ENCODE measurements at regions not wholly inside any gene's neighbourhood (a gene's known extent, or its start where the extent isn't known, plus 50 kb on each side); places are given as distances from the start of the nearest gene placed in this dataset.

DNA sequence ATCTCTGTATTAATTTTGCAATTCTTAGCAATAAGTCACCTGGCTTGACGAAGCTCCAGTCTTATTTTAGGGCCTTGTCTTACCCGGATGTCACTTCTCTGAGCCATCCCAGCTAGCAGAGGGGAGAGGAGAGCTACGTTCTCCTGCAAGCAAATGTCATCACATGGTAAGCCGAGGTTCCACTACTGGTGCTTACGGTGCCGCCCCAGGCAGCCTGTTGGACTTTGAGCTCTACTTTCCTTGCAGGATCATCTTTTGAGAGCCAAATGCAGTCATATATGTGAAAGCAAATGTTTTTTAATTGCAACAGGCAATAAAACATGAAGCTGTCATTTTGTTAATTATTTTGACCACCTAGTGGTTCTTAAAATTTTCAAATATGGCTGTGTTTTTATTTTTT lies 140.9 kb downstream of the FAM43A start:
- TF ChIP-seq RCOR1 (IDR thresholded peaks at IDR 0.05; ENCODE audit: low read length) (no peak), SMC3 (IDR thresholded peaks at IDR 0.05; ENCODE audit: low read depth, low read length) (no peak), JUND (IDR thresholded peaks at IDR 0.05) (no peak), GABPA (IDR thresholded peaks at IDR 0.05; ENCODE audit: low read depth) (no peak), EP300 (IDR thresholded peaks at IDR 0.05; ENCODE audit: borderline replicate concordance in 1 of 2, low read depth in 1 of 2, low read length in 1 of 2) (no peak), RAD21 (IDR thresholded peaks at IDR 0.05; ENCODE audit: low read length) (no peak)
- TF ChIP-seq, protein P1, sequence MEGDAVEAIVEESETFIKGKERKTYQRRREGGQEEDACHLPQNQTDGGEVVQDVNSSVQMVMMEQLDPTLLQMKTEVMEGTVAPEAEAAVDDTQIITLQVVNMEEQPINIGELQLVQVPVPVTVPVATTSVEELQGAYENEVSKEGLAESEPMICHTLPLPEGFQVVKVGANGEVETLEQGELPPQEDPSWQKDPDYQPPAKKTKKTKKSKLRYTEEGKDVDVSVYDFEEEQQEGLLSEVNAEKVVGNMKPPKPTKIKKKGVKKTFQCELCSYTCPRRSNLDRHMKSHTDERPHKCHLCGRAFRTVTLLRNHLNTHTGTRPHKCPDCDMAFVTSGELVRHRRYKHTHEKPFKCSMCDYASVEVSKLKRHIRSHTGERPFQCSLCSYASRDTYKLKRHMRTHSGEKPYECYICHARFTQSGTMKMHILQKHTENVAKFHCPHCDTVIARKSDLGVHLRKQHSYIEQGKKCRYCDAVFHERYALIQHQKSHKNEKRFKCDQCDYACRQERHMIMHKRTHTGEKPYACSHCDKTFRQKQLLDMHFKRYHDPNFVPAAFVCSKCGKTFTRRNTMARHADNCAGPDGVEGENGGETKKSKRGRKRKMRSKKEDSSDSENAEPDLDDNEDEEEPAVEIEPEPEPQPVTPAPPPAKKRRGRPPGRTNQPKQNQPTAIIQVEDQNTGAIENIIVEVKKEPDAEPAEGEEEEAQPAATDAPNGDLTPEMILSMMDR (IDR thresholded peaks at IDR 0.05) = no peak
- TF ChIP-seq, protein P2, sequence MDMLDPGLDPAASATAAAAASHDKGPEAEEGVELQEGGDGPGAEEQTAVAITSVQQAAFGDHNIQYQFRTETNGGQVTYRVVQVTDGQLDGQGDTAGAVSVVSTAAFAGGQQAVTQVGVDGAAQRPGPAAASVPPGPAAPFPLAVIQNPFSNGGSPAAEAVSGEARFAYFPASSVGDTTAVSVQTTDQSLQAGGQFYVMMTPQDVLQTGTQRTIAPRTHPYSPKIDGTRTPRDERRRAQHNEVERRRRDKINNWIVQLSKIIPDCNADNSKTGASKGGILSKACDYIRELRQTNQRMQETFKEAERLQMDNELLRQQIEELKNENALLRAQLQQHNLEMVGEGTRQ (IDR thresholded peaks at IDR 0.05; ENCODE audit: borderline replicate concordance, low read depth, low read length) = no peak
- TF ChIP-seq, protein P3, sequence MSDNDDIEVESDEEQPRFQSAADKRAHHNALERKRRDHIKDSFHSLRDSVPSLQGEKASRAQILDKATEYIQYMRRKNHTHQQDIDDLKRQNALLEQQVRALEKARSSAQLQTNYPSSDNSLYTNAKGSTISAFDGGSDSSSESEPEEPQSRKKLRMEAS (IDR thresholded peaks at IDR 0.05; ENCODE audit: low read depth) = no peak
